GM12891 (cell line): ENCODE measurements at regions not wholly inside any gene's neighbourhood (a gene's known extent, or its start where the extent isn't known, plus 50 kb on each side); places are given as distances from the start of the nearest gene placed in this dataset.
"Not testable (repeated sequence)": the region's sequence is repeated elsewhere in the genome, so short reads cannot be mapped to it uniquely, and the experiment has no call there.

ENCODE experiments used
- POLR2A ChIP-seq: IDR thresholded peaks from 2 replicates; pipeline ENCODE4 v1.6.1; 2011; ENCODE audit warnings: low read depth, low read length, control low read depth
- POLR2AphosphoS5 ChIP-seq: IDR thresholded peaks from 2 replicates; pipeline ENCODE4 v1.6.1; 2011; ENCODE audit warnings: low read depth, low read length, control low read depth
- POU2F2 ChIP-seq: IDR thresholded peaks from 2 replicates; pipeline ENCODE4 v1.6.1; 2011; ENCODE audit warnings: low read depth, mild to moderate bottlenecking, control low read depth, low read length, moderate library complexity
- TAF1 ChIP-seq: IDR thresholded peaks from 2 replicates; pipeline ENCODE4 v1.6.1; 2011; ENCODE audit warnings: low read depth, low read length, control low read depth

DNA sequence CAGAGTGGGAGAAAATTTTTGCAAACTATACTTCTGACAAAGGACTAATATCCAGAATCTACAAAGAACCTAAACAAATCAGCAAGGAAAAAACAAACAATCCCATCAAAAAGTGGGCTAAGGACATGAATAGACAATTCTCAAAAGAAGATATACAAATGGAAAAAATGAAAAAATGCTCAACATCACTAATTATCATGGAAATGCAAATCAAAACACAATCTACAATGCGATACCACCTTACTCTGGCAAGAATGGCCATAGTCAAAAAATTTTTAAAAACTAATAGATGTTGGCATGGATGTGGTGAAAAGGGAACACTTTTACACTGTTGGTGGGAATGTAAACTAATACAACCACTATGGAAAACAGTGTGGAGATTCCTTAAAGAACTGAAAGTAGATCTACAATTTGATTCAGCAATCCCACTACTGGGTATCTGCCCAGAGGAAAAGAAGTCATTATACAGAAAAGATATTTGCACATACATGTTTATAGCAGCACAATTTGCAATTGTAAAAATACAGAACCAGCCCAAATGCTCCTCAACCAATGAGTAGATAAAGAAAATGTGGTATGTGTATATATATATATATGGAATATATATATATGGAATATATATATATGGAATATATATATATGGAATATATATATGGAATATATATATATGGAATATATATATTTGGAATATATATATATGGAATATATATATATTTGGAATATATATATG, 141.2 kb upstream of the P2RY1 start:
- not testable (repeated sequence) for TF ChIP-seq POLR2A, POU2F2, POLR2AphosphoS5, TAF1
